ENCODE measurements at regions not wholly inside any gene's neighbourhood (a gene's known extent, or its start where the extent isn't known, plus 50 kb on each side); places are given as distances from the start of the nearest gene placed in this dataset.

GRCh38 chr5:159543326-159543725 is 213.0 kb upstream of the IL12B start:
- no peak for TF ChIP-seq CTCF (IDR thresholded peaks at IDR 0.05; ENCODE audit: low read depth, low read length)
- H3K4me3 ChIP-seq (ENCODE audit: low read depth, low read length) = no peak overlapping the region

- no peak for TF ChIP-seq CTCF (IDR thresholded peaks at IDR 0.05; ENCODE audit: low read depth, low read length)
Observed at GRCh38 chr5:159545156-159545555, 214.9 kb upstream of the IL12B start.

GRCh38 chr5:159547466-159548195 is 217.3 kb upstream of the IL12B start:
- no peak for TF ChIP-seq CTCF (IDR thresholded peaks at IDR 0.05; ENCODE audit: low read depth, low read length)
- H3K4me3 ChIP-seq (ENCODE audit: low read depth, low read length) = no peak overlapping the region

More at GRCh38 chr5:159545156-159545555, 214.9 kb upstream of the IL12B start:
- no peak overlapping the region for H3K4me3 ChIP-seq (ENCODE audit: low read depth, low read length)

DNA sequence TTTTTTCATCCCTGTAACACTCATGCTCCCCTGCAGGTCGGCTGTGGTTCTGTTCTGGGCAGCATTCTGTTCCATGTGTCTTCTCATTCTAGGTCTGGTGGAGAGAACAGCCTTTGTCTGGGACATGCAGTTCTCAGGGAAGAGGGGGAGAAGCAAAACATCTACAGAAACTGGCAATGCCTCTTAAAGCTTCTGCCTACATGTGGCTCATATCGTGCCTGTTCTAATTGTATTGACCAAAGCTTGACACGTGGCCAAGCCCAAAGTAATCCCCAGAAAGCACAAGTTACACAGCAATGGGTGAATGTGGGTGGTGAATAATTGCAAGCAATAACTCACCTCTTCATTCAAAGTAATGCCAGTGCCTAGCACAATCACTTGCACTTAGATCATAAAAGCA is 218.2 kb upstream of the IL12B start:
- no peak overlapping the region for H3K4me3 ChIP-seq (ENCODE audit: low read depth, low read length)
- TF ChIP-seq CTCF (IDR thresholded peaks at IDR 0.05; ENCODE audit: low read depth, low read length) = no peak

- no peak overlapping the region for H3K4me3 ChIP-seq (ENCODE audit: low read depth, low read length)
- no peak for TF ChIP-seq CTCF (IDR thresholded peaks at IDR 0.05; ENCODE audit: low read depth, low read length)
Observed at GRCh38 chr5:159549046-159549445, 218.8 kb upstream of the IL12B start.

GRCh38 chr5:159550951-159551350 is 220.7 kb upstream of the IL12B start:
- no peak overlapping the region for H3K4me3 ChIP-seq (ENCODE audit: low read depth, low read length)
- TF ChIP-seq CTCF (IDR thresholded peaks at IDR 0.05; ENCODE audit: low read depth, low read length) = no peak

- TF ChIP-seq CTCF (IDR thresholded peaks at IDR 0.05; ENCODE audit: low read depth, low read length) = no peak
- H3K4me3 ChIP-seq (ENCODE audit: low read depth, low read length) = no peak overlapping the region
Observed at GRCh38 chr5:159552751-159553150, 222.5 kb upstream of the IL12B start.
